Liver (tissue), 3 donors: ENCODE measurements at regions not wholly inside any gene's neighbourhood (a gene's known extent, or its start where the extent isn't known, plus 50 kb on each side); places are given as distances from the start of the nearest gene placed in this dataset.

ENCODE experiments used
- HNF4A ChIP-seq, 2 donors: conservative IDR thresholded peaks; 2 replicates each; pipeline ENCODE4 v1.6.1; 2016; ENCODE audit warnings: antibody characterized with exemption in 2 of 2, mild to moderate bottlenecking in 2 of 2
- JUND ChIP-seq, 2 donors: IDR thresholded peaks; 2 replicates each; pipeline ENCODE4 v1.6.1; 2016; ENCODE audit warnings: antibody characterized with exemption in 2 of 2
- RAD21 ChIP-seq, 2 donors: IDR thresholded peaks; 2 replicates each; pipeline ENCODE4 v1.6.1; 2016; ENCODE audit warnings: antibody characterized with exemption in 2 of 2, mild to moderate bottlenecking in 2 of 2
- RXRA ChIP-seq, 2 donors: IDR thresholded peaks; 2 replicates each; pipeline ENCODE4 v1.6.1; 2017 to 2018; ENCODE audit warnings: antibody characterized with exemption in 2 of 2, mild to moderate bottlenecking in 1 of 2
- SP1 ChIP-seq: IDR thresholded peaks from 2 replicates; pipeline ENCODE4 v1.6.1; 2018; ENCODE audit warnings: antibody characterized with exemption, mild to moderate bottlenecking
- TAF1 ChIP-seq: conservative IDR thresholded peaks from 2 replicates; pipeline ENCODE4 v1.6.1; 2016; ENCODE audit warnings: antibody characterized with exemption, mild to moderate bottlenecking
- TF ChIP-seq, protein P1 (sequence below): fragments of 150-350 bp; IDR thresholded peaks from 2 replicates; pipeline ENCODE4 v1.5.1; 2017; ENCODE audit warnings: improper control_type of control experiment, low read depth, low read length; ENCODE audit not compliant: missing input control
- TF ChIP-seq, protein P2 (sequence below): IDR thresholded peaks from 2 replicates; pipeline ENCODE4 v1.6.1; 2016; ENCODE audit warnings: antibody characterized with exemption
- TF ChIP-seq, protein P3 (sequence below): IDR thresholded peaks from 2 replicates; pipeline ENCODE4 v1.6.1; 2016; ENCODE audit warnings: antibody characterized with exemption
- TF ChIP-seq, protein P4 (sequence below): IDR thresholded peaks from 2 replicates; pipeline ENCODE4 v1.6.1; 2016; ENCODE audit warnings: antibody characterized with exemption, mild to moderate bottlenecking
- donor health status: healthy.
- donor health status: healthy.

DNA sequence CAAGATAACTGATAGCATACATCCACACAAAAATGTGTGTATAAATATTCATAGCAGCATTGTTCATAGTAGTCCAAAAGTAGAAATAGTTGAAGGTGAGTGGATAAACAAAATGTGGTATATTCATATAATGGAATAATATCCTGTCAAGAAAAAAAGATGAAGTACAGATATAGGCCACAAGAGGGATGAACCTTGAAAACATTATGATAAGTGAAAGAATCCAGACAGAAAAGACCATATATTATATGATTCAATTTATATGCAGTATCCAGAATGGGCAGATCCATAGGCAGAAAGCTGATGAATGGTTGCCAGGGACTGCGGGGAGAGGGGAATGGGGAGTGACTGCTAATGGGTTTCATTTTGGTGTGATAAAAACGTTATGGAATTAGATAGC is 54.3 kb upstream of the TNIK start:
- TF ChIP-seq, protein P1, sequence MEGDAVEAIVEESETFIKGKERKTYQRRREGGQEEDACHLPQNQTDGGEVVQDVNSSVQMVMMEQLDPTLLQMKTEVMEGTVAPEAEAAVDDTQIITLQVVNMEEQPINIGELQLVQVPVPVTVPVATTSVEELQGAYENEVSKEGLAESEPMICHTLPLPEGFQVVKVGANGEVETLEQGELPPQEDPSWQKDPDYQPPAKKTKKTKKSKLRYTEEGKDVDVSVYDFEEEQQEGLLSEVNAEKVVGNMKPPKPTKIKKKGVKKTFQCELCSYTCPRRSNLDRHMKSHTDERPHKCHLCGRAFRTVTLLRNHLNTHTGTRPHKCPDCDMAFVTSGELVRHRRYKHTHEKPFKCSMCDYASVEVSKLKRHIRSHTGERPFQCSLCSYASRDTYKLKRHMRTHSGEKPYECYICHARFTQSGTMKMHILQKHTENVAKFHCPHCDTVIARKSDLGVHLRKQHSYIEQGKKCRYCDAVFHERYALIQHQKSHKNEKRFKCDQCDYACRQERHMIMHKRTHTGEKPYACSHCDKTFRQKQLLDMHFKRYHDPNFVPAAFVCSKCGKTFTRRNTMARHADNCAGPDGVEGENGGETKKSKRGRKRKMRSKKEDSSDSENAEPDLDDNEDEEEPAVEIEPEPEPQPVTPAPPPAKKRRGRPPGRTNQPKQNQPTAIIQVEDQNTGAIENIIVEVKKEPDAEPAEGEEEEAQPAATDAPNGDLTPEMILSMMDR, result no peak
- TF ChIP-seq TAF1, result no peak
- no peak for TF ChIP-seq RAD21 (IDR thresholded peaks at IDR 0.05)
- TF ChIP-seq SP1, result no peak
- TF ChIP-seq, protein P2, sequence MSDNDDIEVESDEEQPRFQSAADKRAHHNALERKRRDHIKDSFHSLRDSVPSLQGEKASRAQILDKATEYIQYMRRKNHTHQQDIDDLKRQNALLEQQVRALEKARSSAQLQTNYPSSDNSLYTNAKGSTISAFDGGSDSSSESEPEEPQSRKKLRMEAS, result no peak
- TF ChIP-seq, protein P3, sequence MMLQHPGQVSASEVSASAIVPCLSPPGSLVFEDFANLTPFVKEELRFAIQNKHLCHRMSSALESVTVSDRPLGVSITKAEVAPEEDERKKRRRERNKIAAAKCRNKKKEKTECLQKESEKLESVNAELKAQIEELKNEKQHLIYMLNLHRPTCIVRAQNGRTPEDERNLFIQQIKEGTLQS, result no peak
- TF ChIP-seq RXRA (IDR thresholded peaks at IDR 0.05), result no peak
- TF ChIP-seq, protein P4, sequence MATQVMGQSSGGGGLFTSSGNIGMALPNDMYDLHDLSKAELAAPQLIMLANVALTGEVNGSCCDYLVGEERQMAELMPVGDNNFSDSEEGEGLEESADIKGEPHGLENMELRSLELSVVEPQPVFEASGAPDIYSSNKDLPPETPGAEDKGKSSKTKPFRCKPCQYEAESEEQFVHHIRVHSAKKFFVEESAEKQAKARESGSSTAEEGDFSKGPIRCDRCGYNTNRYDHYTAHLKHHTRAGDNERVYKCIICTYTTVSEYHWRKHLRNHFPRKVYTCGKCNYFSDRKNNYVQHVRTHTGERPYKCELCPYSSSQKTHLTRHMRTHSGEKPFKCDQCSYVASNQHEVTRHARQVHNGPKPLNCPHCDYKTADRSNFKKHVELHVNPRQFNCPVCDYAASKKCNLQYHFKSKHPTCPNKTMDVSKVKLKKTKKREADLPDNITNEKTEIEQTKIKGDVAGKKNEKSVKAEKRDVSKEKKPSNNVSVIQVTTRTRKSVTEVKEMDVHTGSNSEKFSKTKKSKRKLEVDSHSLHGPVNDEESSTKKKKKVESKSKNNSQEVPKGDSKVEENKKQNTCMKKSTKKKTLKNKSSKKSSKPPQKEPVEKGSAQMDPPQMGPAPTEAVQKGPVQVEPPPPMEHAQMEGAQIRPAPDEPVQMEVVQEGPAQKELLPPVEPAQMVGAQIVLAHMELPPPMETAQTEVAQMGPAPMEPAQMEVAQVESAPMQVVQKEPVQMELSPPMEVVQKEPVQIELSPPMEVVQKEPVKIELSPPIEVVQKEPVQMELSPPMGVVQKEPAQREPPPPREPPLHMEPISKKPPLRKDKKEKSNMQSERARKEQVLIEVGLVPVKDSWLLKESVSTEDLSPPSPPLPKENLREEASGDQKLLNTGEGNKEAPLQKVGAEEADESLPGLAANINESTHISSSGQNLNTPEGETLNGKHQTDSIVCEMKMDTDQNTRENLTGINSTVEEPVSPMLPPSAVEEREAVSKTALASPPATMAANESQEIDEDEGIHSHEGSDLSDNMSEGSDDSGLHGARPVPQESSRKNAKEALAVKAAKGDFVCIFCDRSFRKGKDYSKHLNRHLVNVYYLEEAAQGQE, result no peak
- no peak for TF ChIP-seq HNF4A (conservative IDR thresholded peaks at IDR 0.05)
- TF ChIP-seq JUND (IDR thresholded peaks at IDR 0.05), result no peak
